GM19438 (cell line): ENCODE measurements at regions not wholly inside any gene's neighbourhood (a gene's known extent, or its start where the extent isn't known, plus 50 kb on each side); places are given as distances from the start of the nearest gene placed in this dataset.

ENCODE experiments used
- ATAC-seq: cut with Tn5 transposase; IDR thresholded peaks from one replicate; pipeline ENCODE4 v1.9.1; 2021; ENCODE audit warnings: low read depth; ENCODE audit not compliant: unreplicated experiment

DNA sequence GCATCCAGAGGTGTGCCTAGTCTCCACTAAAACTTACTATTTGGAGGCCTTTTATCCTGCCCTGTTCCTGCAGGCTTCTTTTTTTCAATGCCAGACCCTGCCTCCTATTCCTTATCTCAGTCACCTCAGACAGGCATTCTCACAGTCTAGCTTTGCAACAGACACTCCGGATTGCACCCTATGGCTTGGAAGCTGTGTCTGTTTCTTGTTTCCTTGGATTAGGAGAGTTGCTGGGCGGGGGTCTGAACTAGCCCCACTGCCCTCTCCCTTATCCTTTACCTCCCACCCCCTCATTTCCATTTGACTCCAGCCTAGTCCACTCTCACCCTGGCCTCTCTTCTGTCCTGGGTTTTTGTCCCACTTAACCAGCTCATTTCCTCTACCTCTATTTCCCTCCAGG, 228.1 kb upstream of the CITED2 start:
- ATAC-seq, result no peak

DNA sequence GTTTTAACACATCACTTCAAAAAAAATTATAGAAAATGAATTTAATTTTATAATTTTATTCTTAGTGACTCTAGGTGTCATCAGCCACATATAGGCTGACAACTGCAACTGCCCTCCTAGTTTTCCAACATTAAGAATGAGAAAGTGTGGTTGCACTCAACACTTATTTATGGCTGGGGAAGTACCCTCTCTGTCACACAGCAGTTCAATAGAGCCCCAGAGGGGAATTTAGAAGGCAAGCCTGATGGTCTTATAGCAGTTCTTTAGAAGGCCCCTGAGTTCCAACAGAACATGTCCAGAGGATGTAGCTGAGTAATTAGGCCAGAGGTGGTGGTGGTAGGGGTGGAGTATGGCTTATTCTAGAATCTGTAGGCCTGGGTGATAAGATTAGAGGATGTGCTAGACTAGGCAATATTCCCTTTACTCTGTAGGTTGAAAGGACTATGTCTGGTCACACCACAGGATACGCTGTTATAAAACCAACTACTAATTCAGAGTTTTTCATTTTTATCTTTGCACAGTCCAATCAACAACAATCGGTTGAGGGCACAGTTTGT, 226.5 kb upstream of the CITED2 start:
- ATAC-seq, result peak; percentile 79

DNA sequence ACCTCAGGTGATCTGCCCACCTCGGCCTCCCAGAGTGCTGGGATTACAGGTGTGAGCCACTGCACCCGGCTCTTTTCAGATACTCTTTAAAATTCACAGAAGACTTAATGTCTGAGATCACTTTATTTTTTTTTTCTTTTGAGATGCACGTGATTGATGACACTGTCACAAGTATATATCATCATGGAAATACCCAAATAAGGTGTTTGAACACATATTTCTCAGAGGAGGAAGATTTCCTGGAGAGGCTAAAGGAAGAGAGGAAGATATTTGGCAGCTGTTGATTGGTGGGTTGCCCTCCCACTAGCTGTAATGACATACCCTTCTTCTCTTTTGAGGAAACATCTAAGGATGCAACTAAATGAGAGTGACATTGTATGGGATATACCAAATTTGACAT, 225.9 kb upstream of the CITED2 start:
- ATAC-seq, result no peak

DNA sequence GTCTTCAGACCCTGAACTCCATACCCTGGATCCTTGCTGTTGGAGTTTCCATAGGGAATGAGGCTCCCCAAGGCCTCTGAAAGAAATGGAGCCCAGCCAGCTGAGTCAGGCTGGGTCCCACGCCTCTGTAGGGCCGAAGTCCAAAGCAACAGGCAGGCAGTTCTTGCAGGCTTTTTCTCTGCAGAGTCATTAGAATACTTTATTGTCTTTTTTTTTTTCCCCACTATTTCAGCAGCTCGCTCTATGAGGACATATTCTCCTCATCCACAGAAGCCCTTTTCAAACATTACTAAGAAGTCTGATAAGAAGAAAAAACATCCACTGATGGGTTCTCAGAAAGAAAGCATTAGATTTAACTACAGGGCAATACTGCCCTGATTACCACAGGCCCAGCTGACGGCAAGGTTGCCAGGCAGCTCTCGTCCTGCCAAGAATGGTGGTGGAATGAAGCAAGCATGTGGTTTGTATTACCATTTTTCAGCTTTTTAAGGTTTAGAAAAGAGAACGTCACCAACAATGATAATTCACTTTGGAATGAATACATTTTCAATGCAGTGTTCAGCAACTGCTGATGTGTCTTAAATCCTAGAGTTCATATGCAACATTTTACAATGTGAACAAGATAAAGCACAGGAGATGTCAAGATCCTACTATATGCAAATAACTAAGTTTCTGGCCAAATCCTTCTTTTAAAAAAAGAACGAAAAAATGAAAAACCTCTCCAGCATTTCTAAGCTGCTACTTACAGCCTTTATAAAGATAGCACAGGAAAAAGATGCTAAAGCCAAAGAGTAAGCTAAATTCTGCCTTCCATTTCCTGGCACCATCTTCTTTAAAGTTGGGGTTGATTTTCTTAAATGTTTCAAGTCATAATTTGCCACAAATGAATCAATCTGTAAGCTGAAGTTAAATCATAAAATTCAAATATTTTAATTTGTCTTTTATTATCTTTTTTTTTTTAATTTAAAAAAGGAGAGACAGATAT, 223.6 kb upstream of the CITED2 start:
- ATAC-seq, result no peak

DNA sequence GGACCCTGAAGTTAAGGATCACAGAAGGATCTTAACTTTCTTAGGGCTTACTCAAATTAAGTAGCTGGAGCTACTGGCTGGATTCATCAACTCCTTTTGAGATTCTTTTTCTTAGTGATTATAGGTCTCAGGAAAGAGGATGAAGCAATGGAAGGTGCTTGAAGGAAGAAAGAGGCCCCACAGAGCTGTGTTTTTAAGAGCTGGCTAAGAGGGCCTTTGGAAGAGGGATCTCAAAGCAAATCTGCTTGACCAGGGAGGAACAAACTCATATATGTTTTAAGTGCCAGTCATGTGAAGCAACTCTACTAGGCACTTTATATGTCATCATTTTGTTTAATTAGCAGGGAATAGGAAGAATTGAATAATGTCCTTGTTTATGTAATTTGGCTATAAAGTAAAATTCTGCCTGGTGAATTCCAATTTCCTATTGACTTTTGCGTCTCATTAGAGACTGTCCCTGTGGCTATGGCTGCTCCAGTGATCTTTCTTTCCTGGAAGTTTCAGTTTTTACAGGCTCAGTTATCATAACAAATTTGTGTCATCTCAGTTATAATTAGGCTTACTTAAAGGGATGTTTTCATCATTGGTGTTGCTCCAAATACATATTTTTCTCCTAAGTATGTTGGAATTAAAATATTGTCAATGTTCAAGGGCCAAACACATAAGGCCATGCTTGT, 222.8 kb upstream of the CITED2 start:
- no peak for ATAC-seq

DNA sequence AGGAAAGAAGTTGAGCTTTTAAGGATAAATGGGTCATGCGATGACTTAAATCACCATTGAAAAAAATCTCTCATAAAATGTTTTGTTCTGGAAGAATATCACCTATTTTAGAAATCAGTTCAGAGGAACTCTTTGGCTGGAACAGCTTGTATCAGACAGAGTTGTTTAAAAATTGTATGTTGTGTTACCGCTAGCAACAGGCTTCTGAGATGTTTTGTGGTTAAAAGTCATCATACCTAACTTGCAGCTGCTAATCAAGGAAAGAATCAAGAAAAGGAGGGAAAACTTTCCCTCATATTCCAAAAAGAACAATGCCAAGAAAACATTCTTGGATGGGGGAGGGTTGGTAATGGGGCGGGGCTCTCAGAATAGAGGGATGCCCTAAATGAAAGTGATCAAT, 220.7 kb upstream of the CITED2 start:
- no peak for ATAC-seq

DNA sequence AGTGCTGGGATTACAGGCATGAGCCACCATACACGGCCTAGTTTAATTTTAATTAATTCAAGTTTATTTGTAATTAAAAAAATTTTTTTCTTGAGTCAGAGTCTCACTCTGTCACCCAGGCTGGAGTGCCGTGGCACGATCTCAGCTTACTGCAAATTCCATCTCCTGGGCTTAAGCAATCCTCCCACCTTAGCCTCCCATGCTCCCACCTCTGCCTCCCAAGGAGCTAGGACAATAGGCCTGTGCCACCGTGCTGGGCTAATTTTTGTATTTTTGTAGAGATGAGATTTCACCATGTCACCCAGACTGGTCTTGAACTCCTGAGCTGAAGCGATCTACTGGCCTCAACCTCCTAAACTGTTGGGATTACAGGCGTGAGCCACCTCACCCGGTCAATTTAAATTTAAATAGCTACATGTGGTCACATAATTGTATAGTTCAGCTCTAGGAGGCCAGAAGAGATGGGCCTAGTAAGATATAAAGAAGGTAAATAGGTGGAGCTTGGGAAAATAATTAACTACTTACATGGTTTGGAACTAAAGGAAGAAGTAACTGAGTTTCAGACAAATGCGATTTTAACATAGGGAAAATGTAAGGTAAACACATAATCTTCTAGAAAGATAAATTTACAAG, 220.0 kb upstream of the CITED2 start:
- no peak for ATAC-seq

DNA sequence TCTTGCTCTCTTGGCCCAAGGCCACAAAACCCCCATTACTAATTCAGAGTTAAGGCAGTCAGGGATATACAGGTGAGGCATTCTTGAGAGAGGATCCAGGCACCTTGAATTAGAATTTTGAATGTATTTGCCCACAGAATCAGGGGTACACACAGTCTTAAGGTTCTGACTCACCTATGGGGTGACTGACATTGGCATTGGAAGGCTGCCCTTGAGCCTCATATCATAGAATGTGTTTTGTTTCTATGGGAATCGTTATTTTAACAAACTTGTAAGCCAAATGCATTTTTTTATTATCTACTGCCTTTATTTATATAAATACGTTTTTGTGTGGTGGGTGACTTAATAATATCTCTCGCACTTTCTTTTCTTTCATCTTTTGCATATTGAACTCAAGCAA, 218.6 kb upstream of the CITED2 start:
- ATAC-seq, result no peak

DNA sequence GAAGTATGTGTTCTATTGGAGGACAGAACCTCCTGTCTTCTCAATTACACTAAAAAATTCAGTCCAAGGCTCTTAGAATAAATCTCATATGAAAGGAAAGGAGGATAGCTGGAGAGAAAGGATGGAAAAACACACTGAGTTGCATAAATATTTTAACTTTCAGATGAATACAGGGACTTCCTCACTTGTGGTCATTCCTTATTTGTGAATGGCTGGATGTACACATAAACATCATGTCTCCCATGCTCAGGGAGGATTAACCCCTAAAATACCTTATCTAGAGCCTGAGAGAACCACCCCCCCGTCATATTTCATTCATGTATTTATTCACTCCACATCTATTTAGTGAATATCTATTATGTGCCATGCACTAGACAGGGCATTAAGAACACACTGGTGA, 217.6 kb upstream of the CITED2 start:
- no peak for ATAC-seq

DNA sequence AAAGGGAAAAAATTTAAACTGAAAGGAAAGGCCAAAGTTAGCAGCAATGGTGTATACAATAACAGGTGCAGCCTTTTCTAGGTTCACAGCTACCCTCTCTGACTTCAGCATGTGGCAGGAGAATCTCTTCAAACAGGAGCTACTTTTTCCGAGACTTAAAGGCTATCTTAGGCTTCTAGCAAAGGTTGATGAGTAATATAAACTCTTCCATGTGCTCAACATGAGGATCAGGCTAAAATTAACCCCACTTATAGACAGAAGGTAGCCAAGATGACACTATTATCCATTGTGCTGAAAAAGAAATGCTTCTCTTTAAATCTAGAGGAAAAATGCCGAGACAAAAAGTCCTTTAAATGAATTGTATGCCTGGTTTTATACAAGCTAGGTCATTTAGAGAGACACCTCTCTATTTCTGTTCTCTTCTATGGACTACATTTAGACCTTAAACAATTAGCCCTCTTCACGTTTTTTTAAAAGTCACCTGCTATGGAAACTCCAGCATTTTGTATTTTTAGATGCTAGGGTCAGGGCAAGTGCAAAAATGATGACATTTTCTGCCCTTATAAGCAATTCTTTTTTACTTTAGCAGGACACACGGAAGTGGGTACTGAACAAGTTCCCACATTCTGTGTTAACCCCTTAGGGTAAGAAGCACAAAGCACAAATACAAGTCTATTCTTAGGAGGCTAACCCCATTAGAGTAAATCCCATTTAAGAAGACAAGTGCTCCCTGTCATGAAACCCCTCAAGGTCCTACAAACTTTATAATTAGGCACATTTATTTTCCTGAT, 216.8 kb upstream of the CITED2 start:
- no peak for ATAC-seq

DNA sequence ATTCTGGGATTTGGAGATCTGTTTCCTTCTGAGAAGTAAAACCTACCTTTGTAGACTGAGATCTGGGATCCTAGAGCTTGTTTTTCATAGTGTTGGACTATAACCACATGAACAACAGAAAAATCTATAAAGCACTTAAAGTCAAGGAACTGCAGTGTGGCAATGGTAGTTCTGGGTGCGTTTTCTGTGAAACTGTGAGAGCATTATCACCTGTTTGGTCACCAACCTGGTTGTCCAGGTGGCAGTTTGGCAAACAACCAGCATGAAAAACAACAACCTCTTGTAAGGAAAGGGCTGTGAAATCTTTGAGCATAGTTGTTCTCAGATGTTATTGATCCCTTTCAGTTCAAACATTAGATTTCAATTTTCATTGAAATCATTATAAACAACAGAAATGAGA, 215.8 kb upstream of the CITED2 start:
- ATAC-seq, result no peak

DNA sequence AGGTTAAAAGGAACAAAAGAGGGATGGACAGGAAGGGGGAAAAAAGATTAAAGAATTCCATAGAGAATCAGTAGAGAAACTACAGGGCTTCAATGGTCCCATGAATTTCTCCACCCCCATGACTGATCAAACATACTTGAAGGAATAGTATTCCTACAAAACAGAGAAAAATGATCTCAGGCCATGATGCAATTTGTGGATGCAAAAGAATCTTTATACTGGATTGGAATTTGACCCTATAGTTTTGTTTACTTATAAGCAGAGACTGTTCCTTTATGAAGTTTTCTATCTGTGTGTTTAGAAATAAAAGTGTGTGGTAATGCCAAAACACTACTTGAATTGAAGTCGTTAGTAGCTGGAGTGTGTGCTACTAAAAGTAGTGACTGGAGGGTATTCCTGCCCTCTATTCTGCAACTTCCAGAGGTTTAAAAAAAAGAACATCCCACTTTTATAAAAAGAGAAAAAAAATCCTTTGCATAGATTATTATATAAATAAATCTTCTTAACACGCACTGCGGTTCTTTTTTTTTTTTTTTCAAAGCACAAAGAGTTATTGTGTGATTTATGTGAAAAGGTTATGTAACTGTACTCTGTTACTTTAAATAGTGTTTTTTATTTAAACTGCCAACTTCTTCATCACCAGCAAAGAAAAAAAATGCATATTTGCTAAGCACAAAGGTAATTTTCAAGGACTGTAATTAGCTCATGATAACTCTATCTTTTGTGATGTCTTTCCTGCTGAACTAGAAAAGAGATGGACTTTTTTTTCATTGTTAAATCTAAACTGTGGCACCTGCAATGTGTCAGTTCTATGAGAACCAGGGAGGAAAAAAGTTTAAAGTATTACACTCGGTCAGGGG, 214.5 kb upstream of the CITED2 start:
- ATAC-seq, result no peak

DNA sequence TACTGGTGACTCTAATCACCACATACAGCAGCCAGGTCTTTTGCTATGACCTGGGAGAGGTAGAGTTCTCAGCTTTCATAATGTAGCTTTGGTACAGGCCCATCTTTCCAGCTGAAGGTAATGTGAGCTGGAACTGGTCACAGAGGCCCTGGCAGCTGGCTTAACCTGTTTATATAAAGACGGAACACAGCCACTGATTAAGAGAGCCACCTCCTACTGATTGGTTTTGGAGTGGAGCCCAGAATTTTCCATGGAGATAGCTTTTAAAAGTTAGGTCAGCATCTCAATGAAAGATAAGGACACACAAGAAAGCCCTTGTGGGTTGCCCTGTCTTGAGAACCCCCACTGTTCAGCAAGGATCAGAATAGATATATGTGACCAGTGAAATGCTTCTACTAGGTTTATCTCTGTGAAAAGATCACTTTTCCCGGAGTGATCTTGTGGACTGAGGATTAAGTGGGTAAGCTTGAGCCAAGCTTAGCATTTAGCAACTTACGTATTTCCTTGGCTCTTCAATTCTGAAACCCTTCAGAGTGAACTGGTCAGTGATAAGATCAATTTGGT, 213.7 kb upstream of the CITED2 start:
- ATAC-seq, result no peak

DNA sequence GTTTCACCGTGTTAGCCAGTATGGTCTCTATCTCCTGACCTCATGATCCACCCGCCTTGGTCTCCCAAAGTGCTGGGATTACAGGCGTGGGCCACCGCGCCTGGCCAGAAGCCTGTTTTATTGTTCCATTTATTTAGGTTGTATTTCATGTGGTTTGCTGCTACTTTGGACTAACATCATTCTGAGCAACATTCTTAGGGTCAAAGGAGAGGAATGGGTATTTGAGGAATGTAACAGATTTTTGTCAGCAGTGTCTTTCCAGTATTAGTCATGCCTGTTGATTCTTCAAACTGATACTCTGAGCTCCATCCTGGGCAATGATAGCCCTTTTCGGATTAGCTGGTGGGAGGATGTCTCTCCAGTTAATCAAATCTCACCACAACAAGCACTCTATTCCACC, 213.0 kb upstream of the CITED2 start:
- no peak for ATAC-seq

DNA sequence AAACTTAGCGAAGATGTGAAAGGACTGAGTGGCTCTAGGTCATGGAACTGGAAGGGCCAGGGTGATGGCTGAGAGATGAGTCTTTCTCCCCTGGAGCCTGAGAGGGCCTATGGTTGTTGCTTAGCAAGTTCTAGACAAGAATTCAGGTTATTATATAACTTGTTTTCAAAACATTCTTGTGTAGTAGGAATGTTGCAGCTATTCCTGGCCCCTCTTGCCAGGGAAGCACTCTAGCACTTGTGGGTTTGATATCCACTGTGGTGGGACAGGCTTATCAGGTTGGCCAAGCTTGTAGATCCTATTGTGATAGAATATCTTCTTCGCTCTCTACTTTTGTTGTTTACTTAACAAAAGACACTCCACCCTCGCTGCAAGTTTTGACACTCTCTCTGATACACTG, 211.8 kb upstream of the CITED2 start:
- ATAC-seq, result no peak

DNA sequence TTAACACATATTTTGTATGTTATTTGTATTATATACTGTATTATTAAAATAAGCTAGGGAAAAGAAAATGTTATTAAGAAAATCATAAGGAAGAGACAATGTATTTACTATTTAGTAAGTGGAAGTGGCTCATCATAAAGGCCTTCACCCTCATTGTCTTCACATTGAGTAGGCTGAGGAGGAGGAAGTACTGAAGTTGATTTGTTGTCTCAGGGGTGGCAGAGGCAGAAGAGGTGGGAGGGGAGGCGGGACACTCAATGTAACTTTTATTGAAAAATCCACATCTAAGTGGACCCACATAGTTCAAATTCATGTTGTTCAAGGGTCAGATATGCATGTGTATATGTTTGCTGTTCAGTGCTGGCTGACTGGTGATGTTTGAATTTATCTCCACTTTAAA, 210.2 kb upstream of the CITED2 start:
- ATAC-seq, result no peak

DNA sequence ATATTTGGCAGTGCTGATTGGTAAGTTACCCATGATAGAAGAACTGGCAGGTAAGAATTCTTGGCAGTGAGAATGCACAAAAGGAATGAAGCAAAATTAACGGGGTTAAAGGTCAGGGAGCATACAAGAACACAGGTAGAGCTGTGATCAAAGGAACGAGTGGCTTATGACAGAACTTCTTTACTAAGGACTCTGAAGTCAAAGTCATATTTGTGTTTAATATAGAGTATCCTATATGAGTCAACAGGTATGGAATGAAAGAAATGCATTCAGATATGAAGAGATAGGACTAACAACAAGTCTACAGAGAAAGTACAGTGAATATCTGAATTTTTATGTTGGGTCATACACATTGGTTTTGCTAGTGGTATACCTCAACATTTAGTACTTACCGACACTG, 209.0 kb upstream of the CITED2 start:
- ATAC-seq, result no peak

DNA sequence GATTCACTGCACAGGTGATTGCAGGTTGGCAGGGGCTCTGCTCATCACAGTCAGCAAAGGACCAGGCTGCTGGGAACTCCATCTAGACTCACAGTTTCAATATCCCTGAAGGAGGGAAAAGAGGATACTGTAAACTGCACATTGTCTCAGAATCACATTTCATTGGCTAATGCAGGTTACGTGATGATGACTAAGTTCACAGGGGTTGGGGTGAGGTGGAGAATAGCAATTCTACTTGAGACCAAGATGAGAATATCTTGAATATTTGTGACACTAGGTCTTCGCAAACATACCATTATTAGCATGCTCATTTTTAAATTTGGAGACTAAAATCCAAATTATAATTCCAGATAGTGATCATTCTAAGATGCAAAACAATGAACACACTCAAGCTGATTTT, 208.5 kb upstream of the CITED2 start:
- ATAC-seq, result no peak

DNA sequence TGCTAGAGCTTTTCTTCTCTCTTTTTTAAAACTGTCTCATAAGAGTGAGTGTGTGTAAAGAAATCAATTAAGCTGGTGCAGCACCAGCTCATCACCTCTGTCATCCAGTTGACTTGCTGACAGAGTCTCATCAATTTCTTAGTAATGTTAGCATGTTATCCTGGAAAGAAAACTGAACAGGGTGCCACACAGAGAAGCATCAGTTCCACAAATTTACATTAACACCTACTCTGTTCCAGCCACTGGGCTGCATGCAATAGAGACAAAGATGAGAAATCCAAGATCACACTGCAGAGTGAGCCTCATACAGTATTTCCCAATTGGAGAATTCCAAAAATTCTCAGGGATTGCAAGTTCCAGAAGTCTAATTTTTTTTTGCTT, 207.0 kb upstream of the CITED2 start:
- no peak for ATAC-seq
